K562 (cell line): ENCODE measurements at regions not wholly inside any gene's neighbourhood (a gene's known extent, or its start where the extent isn't known, plus 50 kb on each side); places are given as distances from the start of the nearest gene placed in this dataset.
A peak's percentile ranks its signal among the peaks of the same experiment; 100 is the strongest.

Experiments used
- CBFA2T3 ChIP-seq: fragments of 450-650 bp; IDR thresholded peaks from 2 replicates; pipeline ENCODE4 v1.6.1; 2017
- FOXP1 ChIP-seq: sonication (generic); formaldehyde crosslinking; IDR thresholded peaks from 2 replicates; pipeline ENCODE4 v1.8.0; 2022; ENCODE audit warnings: mild to moderate bottlenecking, missing genetic modification reagents
- GTF3C2 ChIP-seq: IDR thresholded peaks from 3 replicates; pipeline ENCODE4 v1.6.1; 2011; ENCODE audit warnings: borderline replicate concordance, mild to moderate bottlenecking, moderate library complexity; ENCODE audit not compliant: insufficient read length; ENCODE audit errors: extremely low read depth
- HDGF ChIP-seq: fragments of 450-650 bp; IDR thresholded peaks from 2 replicates; pipeline ENCODE4 v1.6.1; 2016
- HMG20A ChIP-seq: fragments of 450-650 bp; formaldehyde crosslinking; conservative IDR thresholded peaks from 2 replicates; pipeline ENCODE4 v1.4.0; 2020; ENCODE audit warnings: mild to moderate bottlenecking, mixed read lengths
- KAT2B ChIP-seq: IDR thresholded peaks from one replicate; pipeline ENCODE4 v1.6.1; 2012; ENCODE audit warnings: low read depth, mild to moderate bottlenecking, control low read depth, inconsistent platforms, low read length, moderate library complexity
- MECOM ChIP-seq: fragments of 250-450 bp; sonication (Bioruptor Pico); IDR thresholded peaks from 2 replicates; pipeline ENCODE4 v1.8.0; 2022; ENCODE audit warnings: inconsistent platforms
- SAP30 ChIP-seq: fragments of 200-600 bp; sonication (generic); IDR thresholded peaks from 2 replicates; pipeline ENCODE4 v1.6.1; 2012; ENCODE audit warnings: borderline replicate concordance, low read depth, mild to moderate bottlenecking, moderate library complexity, low read length, control low read depth, inconsistent platforms; ENCODE audit not compliant: insufficient read depth, poor library complexity, severe bottlenecking
- SMC3 ChIP-seq: conservative IDR thresholded peaks from 2 replicates; pipeline ENCODE4 v1.6.1; 2011; ENCODE audit warnings: low read depth, low read length, improper control_type of control experiment; ENCODE audit not compliant: insufficient read depth
- SRSF9 ChIP-seq: fragments of 200-400 bp; formaldehyde crosslinking; IDR thresholded peaks from 2 replicates; pipeline ENCODE4 v1.6.1; 2017; ENCODE audit warnings: low read depth, low read length, borderline replicate concordance
- ZKSCAN1 ChIP-seq: fragments of 150-350 bp; IDR thresholded peaks from 2 replicates; pipeline ENCODE4 v1.6.1; 2016; ENCODE audit warnings: low read depth, low read length
- ZNF77 ChIP-seq: fragments of 250-450 bp; sonication (Bioruptor Pico); IDR thresholded peaks from 2 replicates; pipeline ENCODE4 v1.5.0; 2020
- TF ChIP-seq, protein P1 (sequence below), 2 experiments: fragments of 150-350 bp in 1 of 2; IDR thresholded peaks; 2 replicates each; pipeline ENCODE4 v1.6.1; 2012 to 2016; ENCODE audit warnings: low read depth in 2 of 2, low read length in 2 of 2, mild to moderate bottlenecking in 1 of 2, moderate library complexity in 1 of 2
- TF ChIP-seq, protein P2 (sequence below): fragments of 450-650 bp; IDR thresholded peaks from 2 replicates; pipeline ENCODE4 v1.6.1; 2017; ENCODE audit warnings: antibody characterized with exemption, mild to moderate bottlenecking
- TF ChIP-seq, protein P3 (sequence below), 2 experiments: fragments of 450-650 bp; IDR thresholded peaks; 2 replicates each; pipeline ENCODE4 v1.6.1; 2016

DNA sequence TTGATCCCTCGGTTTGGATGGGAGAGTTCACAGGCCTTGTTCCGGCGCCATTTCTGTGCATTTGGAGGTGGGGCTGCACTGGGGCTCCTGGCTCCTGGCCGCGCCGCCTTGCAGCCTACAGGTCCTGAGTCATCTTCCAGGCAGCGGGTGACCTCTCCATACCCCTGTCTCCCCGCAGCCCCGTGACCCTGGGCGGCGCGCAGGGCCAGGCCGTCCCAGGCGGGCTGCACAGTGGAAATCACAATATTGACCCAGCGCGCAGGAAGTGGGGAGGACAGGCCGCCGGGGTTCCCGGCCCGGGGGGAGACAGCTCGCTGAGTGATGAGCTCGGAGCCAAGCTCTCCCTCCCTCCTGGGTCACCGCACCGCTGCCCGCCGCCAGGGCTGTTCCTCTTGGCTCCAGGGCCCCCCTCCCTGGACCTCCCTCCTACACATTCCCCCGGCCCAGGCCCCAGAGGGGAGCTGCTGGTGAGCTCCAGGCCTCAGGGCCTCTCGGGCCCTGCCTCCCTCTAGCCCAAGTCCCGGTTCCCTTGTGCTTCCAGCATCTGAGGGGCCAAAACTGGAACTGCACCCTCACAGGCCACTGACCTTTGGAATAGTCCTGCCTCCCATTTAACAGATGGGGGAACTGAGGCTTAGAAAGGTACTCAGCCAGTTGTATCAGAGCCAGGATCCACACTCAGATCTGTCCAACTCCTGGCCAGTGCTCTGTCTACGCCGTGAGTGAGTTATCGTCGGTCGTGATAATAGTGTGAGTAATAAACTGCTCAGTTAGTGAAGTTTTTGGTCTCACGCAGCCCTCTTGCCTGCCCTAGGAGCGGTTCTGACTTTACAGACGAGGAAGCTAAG is 142.9 kb upstream of the WNT4 start (continued):
- TF ChIP-seq, protein P1, sequence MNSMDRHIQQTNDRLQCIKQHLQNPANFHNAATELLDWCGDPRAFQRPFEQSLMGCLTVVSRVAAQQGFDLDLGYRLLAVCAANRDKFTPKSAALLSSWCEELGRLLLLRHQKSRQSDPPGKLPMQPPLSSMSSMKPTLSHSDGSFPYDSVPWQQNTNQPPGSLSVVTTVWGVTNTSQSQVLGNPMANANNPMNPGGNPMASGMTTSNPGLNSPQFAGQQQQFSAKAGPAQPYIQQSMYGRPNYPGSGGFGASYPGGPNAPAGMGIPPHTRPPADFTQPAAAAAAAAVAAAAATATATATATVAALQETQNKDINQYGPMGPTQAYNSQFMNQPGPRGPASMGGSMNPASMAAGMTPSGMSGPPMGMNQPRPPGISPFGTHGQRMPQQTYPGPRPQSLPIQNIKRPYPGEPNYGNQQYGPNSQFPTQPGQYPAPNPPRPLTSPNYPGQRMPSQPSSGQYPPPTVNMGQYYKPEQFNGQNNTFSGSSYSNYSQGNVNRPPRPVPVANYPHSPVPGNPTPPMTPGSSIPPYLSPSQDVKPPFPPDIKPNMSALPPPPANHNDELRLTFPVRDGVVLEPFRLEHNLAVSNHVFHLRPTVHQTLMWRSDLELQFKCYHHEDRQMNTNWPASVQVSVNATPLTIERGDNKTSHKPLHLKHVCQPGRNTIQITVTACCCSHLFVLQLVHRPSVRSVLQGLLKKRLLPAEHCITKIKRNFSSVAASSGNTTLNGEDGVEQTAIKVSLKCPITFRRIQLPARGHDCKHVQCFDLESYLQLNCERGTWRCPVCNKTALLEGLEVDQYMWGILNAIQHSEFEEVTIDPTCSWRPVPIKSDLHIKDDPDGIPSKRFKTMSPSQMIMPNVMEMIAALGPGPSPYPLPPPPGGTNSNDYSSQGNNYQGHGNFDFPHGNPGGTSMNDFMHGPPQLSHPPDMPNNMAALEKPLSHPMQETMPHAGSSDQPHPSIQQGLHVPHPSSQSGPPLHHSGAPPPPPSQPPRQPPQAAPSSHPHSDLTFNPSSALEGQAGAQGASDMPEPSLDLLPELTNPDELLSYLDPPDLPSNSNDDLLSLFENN (IDR thresholded peaks at IDR 0.05; ENCODE audit: low read depth in 2 of 2, low read length in 2 of 2), result no peak
- no peak for TF ChIP-seq FOXP1 (CRISPR knock-in tag)
- TF ChIP-seq SRSF9, result no peak
- peak; percentile 66; the same call in 1 of the 2 replicates for TF ChIP-seq MECOM (CRISPR knock-in tag)
- TF ChIP-seq ZKSCAN1, result no peak
- TF ChIP-seq CBFA2T3, result peak; percentile 37
- no peak for TF ChIP-seq ZNF77 (CRISPR knock-in tag)
- no peak for TF ChIP-seq HMG20A (CRISPR knock-in tag)
- TF ChIP-seq SMC3, result no peak
- TF ChIP-seq, protein P2, sequence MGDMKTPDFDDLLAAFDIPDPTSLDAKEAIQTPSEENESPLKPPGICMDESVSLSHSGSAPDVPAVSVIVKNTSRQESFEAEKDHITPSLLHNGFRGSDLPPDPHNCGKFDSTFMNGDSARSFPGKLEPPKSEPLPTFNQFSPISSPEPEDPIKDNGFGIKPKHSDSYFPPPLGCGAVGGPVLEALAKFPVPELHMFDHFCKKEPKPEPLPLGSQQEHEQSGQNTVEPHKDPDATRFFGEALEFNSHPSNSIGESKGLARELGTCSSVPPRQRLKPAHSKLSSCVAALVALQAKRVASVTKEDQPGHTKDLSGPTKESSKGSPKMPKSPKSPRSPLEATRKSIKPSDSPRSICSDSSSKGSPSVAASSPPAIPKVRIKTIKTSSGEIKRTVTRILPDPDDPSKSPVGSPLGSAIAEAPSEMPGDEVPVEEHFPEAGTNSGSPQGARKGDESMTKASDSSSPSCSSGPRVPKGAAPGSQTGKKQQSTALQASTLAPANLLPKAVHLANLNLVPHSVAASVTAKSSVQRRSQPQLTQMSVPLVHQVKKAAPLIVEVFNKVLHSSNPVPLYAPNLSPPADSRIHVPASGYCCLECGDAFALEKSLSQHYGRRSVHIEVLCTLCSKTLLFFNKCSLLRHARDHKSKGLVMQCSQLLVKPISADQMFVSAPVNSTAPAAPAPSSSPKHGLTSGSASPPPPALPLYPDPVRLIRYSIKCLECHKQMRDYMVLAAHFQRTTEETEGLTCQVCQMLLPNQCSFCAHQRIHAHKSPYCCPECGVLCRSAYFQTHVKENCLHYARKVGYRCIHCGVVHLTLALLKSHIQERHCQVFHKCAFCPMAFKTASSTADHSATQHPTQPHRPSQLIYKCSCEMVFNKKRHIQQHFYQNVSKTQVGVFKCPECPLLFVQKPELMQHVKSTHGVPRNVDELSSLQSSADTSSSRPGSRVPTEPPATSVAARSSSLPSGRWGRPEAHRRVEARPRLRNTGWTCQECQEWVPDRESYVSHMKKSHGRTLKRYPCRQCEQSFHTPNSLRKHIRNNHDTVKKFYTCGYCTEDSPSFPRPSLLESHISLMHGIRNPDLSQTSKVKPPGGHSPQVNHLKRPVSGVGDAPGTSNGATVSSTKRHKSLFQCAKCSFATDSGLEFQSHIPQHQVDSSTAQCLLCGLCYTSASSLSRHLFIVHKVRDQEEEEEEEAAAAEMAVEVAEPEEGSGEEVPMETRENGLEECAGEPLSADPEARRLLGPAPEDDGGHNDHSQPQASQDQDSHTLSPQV, result peak; percentile 80
- no peak for TF ChIP-seq GTF3C2
- no peak for TF ChIP-seq KAT2B
- TF ChIP-seq HDGF, result peak; percentile 47; the same call in 1 of the 2 replicates
- TF ChIP-seq SAP30, result no peak
- TF ChIP-seq, protein P3, sequence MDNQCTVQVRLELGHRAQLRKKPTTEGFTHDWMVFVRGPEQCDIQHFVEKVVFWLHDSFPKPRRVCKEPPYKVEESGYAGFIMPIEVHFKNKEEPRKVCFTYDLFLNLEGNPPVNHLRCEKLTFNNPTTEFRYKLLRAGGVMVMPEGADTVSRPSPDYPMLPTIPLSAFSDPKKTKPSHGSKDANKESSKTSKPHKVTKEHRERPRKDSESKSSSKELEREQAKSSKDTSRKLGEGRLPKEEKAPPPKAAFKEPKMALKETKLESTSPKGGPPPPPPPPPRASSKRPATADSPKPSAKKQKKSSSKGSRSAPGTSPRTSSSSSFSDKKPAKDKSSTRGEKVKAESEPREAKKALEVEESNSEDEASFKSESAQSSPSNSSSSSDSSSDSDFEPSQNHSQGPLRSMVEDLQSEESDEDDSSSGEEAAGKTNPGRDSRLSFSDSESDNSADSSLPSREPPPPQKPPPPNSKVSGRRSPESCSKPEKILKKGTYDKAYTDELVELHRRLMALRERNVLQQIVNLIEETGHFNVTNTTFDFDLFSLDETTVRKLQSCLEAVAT (IDR thresholded peaks at IDR 0.05), result no peak
